HG03565 (cell line): ENCODE measurements at regions not wholly inside any gene's neighbourhood (a gene's known extent, or its start where the extent isn't known, plus 50 kb on each side); places are given as distances from the start of the nearest gene placed in this dataset.
"Not testable (repeated sequence)": the region's sequence is repeated elsewhere in the genome, so short reads cannot be mapped to it uniquely, and the experiment has no call there.

Experiments
- ATAC-seq: cut with Tn5 transposase; IDR thresholded peaks from one replicate; pipeline ENCODE4 v1.9.1; 2021; ENCODE audit warnings: mild to moderate bottlenecking, moderate library complexity; ENCODE audit not compliant: unreplicated experiment

GRCh38 chr3:116512281-116512680 is 67.0 kb upstream of the LSAMP start:
- no peak for ATAC-seq

GRCh38 chr3:116512931-116513330 is 67.6 kb upstream of the LSAMP start:
- ATAC-seq: no peak

DNA sequence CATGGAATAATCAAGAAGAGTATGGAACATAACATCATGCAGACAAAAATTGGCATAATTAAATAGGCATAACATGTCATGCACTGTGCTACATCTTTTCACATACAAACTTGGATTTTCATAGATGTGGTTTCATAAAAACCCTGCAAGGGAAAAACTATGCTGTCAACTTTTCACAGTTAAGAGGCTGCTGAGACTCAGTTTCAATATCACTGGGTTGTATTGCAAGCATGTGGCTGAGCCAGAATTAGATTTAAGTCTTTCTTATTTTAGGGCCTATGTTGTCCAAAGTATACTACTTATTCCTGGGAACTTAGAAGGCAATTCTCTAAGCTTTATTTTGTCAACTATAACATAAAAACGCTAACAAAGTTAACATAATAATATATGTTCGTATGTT is 70.7 kb upstream of the LSAMP start:
- peak; percentile 42 for ATAC-seq

DNA sequence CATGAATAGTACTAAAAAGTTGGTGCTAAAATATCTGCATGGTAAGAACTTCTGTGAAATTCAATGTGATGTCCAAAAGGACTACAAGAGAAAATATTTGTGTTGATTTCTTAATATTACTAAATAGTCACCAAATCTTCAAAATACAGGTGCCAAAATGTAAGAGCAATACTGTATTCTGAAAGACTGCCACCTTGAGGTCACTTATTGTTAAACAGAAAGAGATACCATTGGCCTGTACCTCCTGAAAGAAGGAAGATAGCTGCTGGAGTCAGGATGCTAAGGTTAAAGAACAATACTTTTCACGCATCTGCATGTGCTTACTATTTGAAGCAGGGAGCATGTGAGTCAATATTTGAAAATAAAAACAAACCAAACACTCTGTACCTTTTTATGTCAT is 72.0 kb upstream of the LSAMP start:
- ATAC-seq: peak; percentile 64

- not testable (repeated sequence) for ATAC-seq
These were observed 73.8 kb upstream of the LSAMP start for GRCh38 chr3:116519101-116519500.

GRCh38 chr3:116519823-116520222 is 74.5 kb upstream of the LSAMP start:
- ATAC-seq: not testable (repeated sequence)

- ATAC-seq: no peak
These were observed 79.3 kb upstream of the LSAMP start for GRCh38 chr3:116524453-116525210.

GRCh38 chr3:116552246-116552645 is 107.0 kb upstream of the LSAMP start:
- no peak for ATAC-seq

DNA sequence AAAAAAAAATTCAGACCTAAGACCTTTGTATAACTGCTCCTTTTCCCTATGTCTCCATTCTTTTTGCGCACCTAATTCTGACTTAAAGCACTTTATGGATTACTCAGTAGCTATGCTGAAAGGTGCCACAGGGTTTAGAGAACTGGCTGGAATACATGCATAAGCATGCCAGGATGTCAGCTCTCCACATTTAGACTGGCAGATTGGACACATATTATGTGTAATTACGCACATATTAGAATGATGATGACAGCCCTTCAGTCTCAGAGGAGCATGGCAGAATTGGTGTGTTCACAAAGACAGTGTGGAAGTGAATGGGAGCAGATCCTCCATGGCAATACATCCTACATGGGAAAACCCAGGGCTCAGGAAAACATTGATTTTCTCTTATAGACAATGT is 108.1 kb upstream of the LSAMP start:
- ATAC-seq: no peak

DNA sequence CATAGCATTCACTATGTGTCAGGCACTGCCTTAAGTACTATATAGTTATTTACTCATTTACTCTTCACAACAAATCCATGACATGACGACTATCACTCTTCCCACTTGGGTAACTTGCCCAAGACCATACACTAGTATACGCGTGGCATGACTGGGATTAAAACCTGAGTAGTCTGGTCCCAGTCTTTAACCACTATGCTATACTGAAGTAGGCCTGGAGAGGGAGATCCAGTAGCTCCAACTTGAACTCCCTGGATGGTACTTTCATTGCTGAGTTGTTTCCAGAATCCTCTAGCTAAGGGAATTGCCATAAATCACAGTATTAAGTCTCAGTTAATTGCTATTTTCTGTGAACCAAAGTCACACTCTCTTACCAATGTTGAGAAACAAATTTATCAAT is 116.2 kb upstream of the LSAMP start:
- no peak for ATAC-seq

DNA sequence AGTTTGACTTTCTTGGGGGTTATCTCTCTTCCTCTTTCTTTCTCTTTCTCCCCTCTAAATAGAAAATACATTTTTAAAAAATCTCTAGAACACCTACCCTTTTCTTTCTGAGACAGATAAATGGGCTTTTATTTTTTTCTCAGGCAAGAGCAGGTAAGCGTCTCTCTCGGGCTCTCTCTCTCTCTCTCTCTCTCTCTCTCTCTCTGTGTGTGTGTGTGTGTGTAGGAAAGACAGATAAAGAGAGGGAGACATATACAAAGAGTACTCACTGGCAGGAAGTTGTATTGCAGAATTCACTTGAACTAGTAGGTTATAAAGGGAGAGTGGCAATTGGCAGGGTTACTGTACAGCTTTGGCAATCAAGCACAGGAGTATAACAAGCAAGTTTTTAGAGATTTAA is 118.1 kb upstream of the LSAMP start:
- no peak for ATAC-seq

DNA sequence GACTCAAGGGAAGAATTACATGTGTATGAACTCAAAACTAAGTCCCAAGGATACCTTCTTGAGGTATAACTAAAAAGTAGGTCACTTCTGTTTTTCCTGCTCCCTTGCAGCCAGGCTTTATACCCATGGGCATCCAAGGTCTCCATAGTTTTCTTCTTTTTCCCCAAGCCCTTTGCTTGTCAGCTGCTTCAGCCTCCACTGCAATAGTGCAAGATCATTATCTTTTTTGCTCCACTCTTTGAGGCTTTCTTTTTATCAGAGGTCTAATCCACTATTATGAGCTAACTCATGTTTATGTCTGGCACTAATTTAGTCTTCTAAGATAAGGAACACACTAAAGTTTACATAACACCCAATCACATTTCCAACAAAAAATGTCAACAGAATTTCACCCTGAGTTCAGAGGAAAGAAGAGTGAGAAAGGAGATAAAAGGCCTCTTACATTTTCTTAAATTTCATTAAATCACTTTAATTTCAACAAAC is 121.2 kb upstream of the LSAMP start:
- ATAC-seq: no peak

- no peak for ATAC-seq
These were observed 124.3 kb upstream of the LSAMP start for GRCh38 chr3:116569611-116570010.

DNA sequence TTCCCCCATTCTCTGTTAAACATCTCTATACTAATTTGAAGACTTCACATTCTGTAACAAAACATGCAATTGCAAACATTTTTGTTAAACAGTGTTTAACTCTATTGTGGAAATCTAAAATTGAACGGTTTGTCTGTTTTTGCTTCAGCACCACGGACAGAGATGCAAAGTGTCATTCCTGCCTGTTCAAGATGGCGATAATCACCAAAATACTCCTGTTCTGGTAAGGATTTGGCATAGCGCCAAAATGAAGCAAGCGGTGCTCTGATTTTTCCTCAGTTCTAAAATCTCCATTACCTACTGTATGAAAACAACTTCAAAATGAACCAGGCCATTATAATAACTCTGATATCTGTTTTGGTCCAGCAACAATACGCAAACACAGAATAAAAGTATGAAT is 129.7 kb upstream of the TUSC7 start:
- ATAC-seq: no peak

- ATAC-seq: no peak
These were observed 123.2 kb upstream of the TUSC7 start for GRCh38 chr3:116586285-116586944.

DNA sequence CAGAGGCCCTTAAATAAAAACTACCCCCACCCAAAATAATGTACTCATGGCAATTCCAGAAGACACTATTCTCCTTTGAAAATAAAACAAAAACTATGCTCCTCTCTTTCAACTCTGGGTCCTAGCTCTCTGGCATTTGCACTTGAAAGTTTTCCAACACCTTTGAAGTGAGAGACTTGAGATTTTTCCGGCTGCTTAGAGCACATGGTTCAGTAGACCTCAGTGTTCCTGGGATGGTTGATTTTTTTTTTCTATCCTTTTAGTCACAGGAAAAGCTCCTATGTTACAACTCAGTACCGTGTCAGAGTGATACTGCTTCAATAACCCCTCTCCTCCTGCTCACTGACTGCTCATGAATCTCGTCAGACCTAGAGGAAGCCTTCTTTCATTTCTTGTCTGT is 118.3 kb upstream of the TUSC7 start:
- ATAC-seq: no peak

DNA sequence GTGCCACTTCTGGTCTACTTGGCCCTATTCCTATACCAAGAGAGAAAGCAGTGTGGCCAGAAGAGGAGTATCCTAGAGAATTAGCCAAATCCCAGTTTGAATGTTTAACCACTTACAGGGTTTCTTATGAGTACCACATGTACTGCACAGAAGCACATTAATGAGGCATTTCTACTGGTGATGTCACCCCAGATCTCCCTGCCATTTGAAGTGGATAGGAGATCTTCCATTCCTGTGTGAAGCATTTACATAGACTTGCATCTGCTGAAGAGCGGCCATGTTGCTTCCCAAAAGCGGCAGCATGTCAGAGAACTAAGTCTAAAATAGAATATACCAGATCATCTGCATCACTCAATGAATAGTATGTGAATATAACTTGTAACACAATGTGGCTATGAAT is 108.4 kb upstream of the TUSC7 start:
- ATAC-seq: no peak

GRCh38 chr3:116607205-116607604 is 102.4 kb upstream of the TUSC7 start:
- ATAC-seq: no peak

DNA sequence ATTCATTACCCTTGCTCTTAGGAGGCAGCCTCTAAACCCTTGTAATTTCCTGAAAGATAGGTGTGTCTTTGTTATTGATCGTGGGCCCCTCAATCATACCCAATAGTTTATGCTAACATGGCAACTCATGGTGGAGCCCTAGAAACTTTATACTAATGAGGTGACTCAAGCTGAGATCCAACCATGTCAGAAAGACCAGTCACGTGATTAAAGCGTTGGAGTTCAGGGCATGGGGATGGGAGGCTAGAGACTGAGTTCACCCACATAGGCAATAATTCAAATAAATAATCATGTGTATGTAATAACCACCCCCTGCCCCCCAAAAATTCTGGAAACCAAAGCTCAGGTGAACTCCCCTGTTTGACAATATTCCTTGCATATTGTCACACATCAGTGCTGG is 99.5 kb upstream of the TUSC7 start:
- no peak for ATAC-seq

DNA sequence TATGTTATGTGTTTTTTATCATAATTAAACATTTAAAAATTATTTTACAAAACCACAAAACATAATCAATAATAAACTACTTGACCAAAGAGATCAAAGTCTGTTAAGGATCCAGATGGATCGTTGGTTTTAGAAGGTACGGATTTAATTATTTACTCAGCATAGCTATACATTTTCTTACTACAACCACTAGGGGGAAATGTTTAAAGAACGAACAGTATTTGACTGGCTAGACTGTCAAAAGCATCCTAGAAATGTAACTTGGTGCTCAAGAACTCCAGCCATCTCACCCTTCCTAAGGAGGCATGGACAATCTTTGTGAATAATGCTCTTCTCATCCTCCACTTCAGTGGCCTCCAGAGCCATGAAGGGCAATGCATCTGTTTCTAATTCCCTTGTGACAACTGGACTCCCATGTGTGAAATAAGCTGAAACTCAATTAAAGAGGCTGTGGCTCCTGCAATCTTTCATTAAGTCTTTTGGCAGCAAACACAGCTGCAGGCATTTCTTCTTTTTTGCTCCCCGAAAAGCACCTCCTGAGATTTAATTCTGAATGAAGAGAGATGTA is 94.7 kb upstream of the TUSC7 start:
- ATAC-seq: peak; percentile 69

- no peak for ATAC-seq
These were observed 91.4 kb upstream of the TUSC7 start for GRCh38 chr3:116618138-116618537.

DNA sequence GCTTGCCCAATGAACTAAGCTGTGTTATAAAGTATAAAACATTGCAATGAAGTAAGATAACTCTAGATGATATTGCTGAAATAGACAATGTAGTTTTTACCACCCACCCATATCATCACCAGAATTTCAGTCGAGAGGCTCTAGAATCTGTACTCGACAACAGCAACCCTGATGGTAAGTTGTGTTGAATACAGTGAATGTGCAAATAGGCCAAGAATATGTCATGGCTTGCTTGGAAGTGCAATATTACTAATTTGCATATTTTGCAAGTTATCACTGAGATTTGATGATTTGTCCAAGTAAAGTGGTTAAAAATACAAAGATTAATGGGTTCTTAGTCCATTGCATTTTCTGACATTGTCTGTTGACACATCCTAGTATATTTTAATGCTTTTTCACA is 90.6 kb upstream of the TUSC7 start:
- no peak for ATAC-seq
